ENCODE measurements at regions not wholly inside any gene's neighbourhood (a gene's known extent, or its start where the extent isn't known, plus 50 kb on each side); places are given as distances from the start of the nearest gene placed in this dataset.

DNA sequence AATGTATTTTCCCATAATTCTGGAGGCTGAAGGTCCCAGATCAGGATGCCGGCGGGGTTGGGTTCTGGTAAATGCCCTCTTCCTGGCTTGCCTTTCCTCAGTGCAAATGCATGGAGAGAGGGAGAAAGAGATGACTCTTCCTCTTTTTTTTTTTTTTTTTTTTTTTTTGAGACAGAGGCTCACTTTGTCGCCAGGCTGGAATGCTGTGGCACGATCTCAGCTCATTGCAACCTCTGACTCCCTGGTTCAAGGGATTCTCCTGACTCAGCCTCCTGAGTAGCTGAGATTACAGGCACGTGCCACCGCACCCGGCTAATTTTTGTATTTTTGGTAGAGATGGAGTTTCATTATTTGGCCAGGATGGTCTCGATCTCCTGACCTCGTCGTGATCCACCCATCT, 300.0 kb upstream of the TAS2R1 start:
- no peak overlapping the region for H3K4me3 ChIP-seq (ENCODE audit: control extremely low read depth in 1 of 5, extremely low read depth in 1 of 5, insufficient read depth in 1 of 5, low read depth in 2 of 5, low read length in 4 of 5)
- POLR2A ChIA-PET = no interaction called here
- no peak overlapping the region for H3K4me3 Mint-ChIP-seq
- H3K27me3 ChIP-seq (replicated peaks in 1 of 4; ENCODE audit: control extremely low read depth in 1 of 4, control insufficient read depth in 3 of 4, insufficient read depth in 4 of 4, low read length in 3 of 4) = no peaks in the 10 kb centered on the region
- peaks cover 15% of the 10 kb centered on the region for H3K9me3 Mint-ChIP-seq (ENCODE audit: insufficient read depth)
- no peaks in the 10 kb centered on the region for H4K20me1 ChIP-seq (ENCODE audit: control insufficient read depth, insufficient read depth, low read length, poor library complexity, severe bottlenecking)
- no peaks in the 10 kb centered on the region for H3K36me3 ChIP-seq (replicated peaks in 1 of 2; ENCODE audit: control extremely low read depth in 1 of 2, control insufficient read depth in 1 of 2, extremely low read depth in 1 of 2, insufficient read depth in 2 of 2, low read length in 1 of 2)
- H3K27ac Mint-ChIP-seq = no peak overlapping the region
- intact Hi-C loops (cut with micrococcal nuclease) = no loop called here
- WGBS (ENCODE audit: insufficient coverage) = 94% methylated on average over 4 of the region's 10 CpGs
- CTCF ChIA-PET = no interaction called here
- H2AFZ ChIP-seq (ENCODE audit: insufficient read depth, low read depth, low read length, poor library complexity, severe bottlenecking) = no peak overlapping the region
- no peaks in the 10 kb centered on the region for H3K4me1 ChIP-seq (ENCODE audit: control insufficient read depth in 2 of 2, insufficient read depth in 2 of 2, low read length in 2 of 2)
- H3K9ac ChIP-seq (ENCODE audit: low read length) = no peak overlapping the region
- DNase-seq (no peak), ATAC-seq (ENCODE audit: low read depth) (no peak)
- H3K27me3 Mint-ChIP-seq = no peaks in the 10 kb centered on the region
- no peak overlapping the region for H3K27ac ChIP-seq (ENCODE audit: low read length in 2 of 2)
- H3K9me3 ChIP-seq (ENCODE audit: control extremely low read depth in 1 of 3, control insufficient read depth in 2 of 3, insufficient read depth in 1 of 3, low read length in 2 of 3) = peaks cover 0 to 9% (median 2%) of the 10 kb centered on the region in 3 donors
- TF ChIP-seq CTCF (IDR thresholded peaks at IDR 0.05) (no peak), EZH2 (IDR thresholded peaks at IDR 0.05; ENCODE audit: borderline replicate concordance, insufficient read depth, low read depth, low read length, poor library complexity, severe bottlenecking) (no peak)
- no peaks in the 10 kb centered on the region for H3K79me2 ChIP-seq (ENCODE audit: control insufficient read depth, insufficient read depth, low read length)
- no peak overlapping the region for H3K4me2 ChIP-seq (replicated peaks; ENCODE audit: low read depth, low read length, poor library complexity, severe bottlenecking)
- no peaks in the 10 kb centered on the region for H3K4me1 Mint-ChIP-seq

DNA sequence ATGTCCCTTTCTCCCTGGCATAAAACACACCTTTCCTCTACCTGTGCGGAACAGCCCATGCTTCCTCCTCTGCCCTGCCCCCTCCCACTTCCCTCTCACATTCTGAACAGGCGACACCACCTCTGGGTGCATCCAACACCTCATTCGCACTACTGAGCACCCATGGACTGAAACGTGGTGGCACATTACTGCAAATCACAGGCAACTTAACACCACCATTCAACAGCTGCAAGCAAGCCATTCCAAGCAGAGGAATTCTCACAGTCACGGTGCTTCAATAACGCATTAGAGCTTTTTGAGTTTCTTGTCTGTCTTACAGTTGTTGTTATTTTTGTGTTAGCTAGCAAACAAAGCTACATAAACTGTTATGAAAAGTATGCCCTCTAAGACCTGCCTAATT, 298.2 kb upstream of the TAS2R1 start:
- Histone ChIP-seq H3K4me3 (ENCODE audit: control extremely low read depth in 1 of 5, extremely low read depth in 1 of 5, insufficient read depth in 1 of 5, low read depth in 2 of 5, low read length in 4 of 5) (no peak overlapping the region), H3K4me2 (replicated peaks; ENCODE audit: low read depth, low read length, poor library complexity, severe bottlenecking) (no peak overlapping the region), H3K79me2 (ENCODE audit: control insufficient read depth, insufficient read depth, low read length) (no peaks in the 10 kb centered on the region), H2AFZ (ENCODE audit: insufficient read depth, low read depth, low read length, poor library complexity, severe bottlenecking) (no peak overlapping the region), H3K9me3 (ENCODE audit: control extremely low read depth in 1 of 3, control insufficient read depth in 2 of 3, insufficient read depth in 1 of 3, low read length in 2 of 3) (peaks cover 0 to 11% (median 2%) of the 10 kb centered on the region in 3 donors), H4K20me1 (ENCODE audit: control insufficient read depth, insufficient read depth, low read length, poor library complexity, severe bottlenecking) (no peaks in the 10 kb centered on the region), H3K27me3 (replicated peaks in 1 of 4; ENCODE audit: control extremely low read depth in 1 of 4, control insufficient read depth in 3 of 4, insufficient read depth in 4 of 4, low read length in 3 of 4) (no peaks in the 10 kb centered on the region), H3K9ac (ENCODE audit: low read length) (no peak overlapping the region), H3K4me1 (ENCODE audit: control insufficient read depth in 2 of 2, insufficient read depth in 2 of 2, low read length in 2 of 2) (no peaks in the 10 kb centered on the region), H3K36me3 (replicated peaks in 1 of 2; ENCODE audit: control extremely low read depth in 1 of 2, control insufficient read depth in 1 of 2, extremely low read depth in 1 of 2, insufficient read depth in 2 of 2, low read length in 1 of 2) (no peaks in the 10 kb centered on the region), H3K27ac (ENCODE audit: low read length in 2 of 2) (no peak overlapping the region)
- no peak for TF ChIP-seq CTCF (IDR thresholded peaks at IDR 0.05)
- TF ChIP-seq EZH2 (IDR thresholded peaks at IDR 0.05; ENCODE audit: borderline replicate concordance, insufficient read depth, low read depth, low read length, poor library complexity, severe bottlenecking) = no peak
- Mint-ChIP-seq H3K9me3 (ENCODE audit: insufficient read depth) (peaks cover 9% of the 10 kb centered on the region), H3K4me1 (no peaks in the 10 kb centered on the region), H3K27me3 (no peaks in the 10 kb centered on the region), H3K4me3 (no peak overlapping the region), H3K27ac (no peak overlapping the region)
- whole genome bisulfite sequencing (ENCODE audit: insufficient coverage) = 36% methylated on average over 4 of the region's 6 CpGs
- DNase-seq (no peak), ATAC-seq (ENCODE audit: low read depth) (no peak)
- POLR2A ChIA-PET = no interaction called here
- intact Hi-C loops (cut with micrococcal nuclease) = no loop called here
- CTCF ChIA-PET = no interaction called here

Measured in B cell (primary cell).